ENCODE measurements at regions not wholly inside any gene's neighbourhood (a gene's known extent, or its start where the extent isn't known, plus 50 kb on each side); places are given as distances from the start of the nearest gene placed in this dataset.

DNA sequence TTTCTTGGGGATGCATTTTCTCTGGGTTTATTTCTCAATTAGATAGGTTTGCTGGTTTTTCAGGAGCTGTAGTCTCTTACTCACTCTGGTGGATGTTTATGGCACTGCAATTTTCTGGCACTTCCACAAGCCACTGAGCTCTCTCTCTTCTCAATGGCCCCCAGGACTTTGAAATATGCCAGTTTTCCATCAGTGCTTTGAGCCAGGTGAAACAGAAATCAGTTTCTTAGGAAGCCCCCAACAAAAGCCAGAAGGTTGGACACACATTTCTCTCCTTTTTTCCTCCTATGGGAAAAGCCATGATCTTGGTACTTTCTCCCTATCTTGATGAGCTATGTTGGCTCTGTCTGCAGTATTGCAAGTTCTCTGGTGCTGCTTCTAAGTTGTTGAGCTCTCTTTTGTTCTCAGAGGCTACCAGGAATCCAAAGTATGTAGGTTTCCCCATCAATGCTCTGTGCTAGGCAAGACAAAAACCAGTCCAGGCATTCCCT, 90.7 kb upstream of the SMIM36 start:
- DNase-seq: no peak
- Histone ChIP-seq H3K4me1 (ENCODE audit: insufficient read depth) (no peaks in the 10 kb centered on the region), H3K27me3 (no peaks in the 10 kb centered on the region), H3K27ac (no peak overlapping the region), H3K9me3 (no peaks in the 10 kb centered on the region), H3K4me3 (no peak overlapping the region), H3K36me3 (no peaks in the 10 kb centered on the region)
- TF ChIP-seq, protein P1, sequence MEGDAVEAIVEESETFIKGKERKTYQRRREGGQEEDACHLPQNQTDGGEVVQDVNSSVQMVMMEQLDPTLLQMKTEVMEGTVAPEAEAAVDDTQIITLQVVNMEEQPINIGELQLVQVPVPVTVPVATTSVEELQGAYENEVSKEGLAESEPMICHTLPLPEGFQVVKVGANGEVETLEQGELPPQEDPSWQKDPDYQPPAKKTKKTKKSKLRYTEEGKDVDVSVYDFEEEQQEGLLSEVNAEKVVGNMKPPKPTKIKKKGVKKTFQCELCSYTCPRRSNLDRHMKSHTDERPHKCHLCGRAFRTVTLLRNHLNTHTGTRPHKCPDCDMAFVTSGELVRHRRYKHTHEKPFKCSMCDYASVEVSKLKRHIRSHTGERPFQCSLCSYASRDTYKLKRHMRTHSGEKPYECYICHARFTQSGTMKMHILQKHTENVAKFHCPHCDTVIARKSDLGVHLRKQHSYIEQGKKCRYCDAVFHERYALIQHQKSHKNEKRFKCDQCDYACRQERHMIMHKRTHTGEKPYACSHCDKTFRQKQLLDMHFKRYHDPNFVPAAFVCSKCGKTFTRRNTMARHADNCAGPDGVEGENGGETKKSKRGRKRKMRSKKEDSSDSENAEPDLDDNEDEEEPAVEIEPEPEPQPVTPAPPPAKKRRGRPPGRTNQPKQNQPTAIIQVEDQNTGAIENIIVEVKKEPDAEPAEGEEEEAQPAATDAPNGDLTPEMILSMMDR (IDR thresholded peaks at IDR 0.05): peak in 1 of 3 donors; percentile 37
- TF ChIP-seq POLR2A (IDR thresholded peaks at IDR 0.05) (no peak), EP300 (IDR thresholded peaks at IDR 0.05) (no peak)
- intact Hi-C loops (cut with DNase I): no loop called here

DNA sequence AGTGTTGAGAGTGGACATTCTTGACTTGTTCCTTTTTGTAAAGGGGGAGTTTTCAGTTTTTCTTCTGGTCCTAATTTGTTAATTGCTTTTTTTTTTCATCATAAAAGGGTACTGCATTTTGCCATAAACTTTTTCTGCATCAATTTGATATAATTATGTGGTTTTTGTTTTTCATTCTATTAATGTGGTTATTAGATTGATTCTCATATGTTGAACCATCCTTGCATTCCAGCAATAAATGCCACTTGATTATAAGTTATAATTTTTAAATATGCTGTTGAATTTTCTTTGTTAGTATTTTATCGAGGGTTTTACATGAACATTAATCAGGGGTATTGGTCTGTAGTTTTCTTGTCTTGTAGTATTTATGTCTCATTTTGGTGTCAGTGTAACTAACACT, 87.2 kb upstream of the SMIM36 start:
- H3K4me1 ChIP-seq (ENCODE audit: insufficient read depth): no peaks in the 10 kb centered on the region
- no peak for TF ChIP-seq POLR2A (IDR thresholded peaks at IDR 0.05)
- no peak for TF ChIP-seq EP300 (IDR thresholded peaks at IDR 0.05)
- TF ChIP-seq, protein P1 (IDR thresholded peaks at IDR 0.05): no peak
- H3K27me3 ChIP-seq: no peaks in the 10 kb centered on the region
- H3K9me3 ChIP-seq: no peaks in the 10 kb centered on the region
- H3K4me3 ChIP-seq: no peak overlapping the region
- WGBS, 3 donors: 97 to 98% (median 98%) methylated on average over 1 of the region's 1 CpG
- no peak overlapping the region for H3K27ac ChIP-seq
- intact Hi-C loops (cut with DNase I): no loop called here
- DNase-seq: no peak
- no peaks in the 10 kb centered on the region for H3K36me3 ChIP-seq

DNA sequence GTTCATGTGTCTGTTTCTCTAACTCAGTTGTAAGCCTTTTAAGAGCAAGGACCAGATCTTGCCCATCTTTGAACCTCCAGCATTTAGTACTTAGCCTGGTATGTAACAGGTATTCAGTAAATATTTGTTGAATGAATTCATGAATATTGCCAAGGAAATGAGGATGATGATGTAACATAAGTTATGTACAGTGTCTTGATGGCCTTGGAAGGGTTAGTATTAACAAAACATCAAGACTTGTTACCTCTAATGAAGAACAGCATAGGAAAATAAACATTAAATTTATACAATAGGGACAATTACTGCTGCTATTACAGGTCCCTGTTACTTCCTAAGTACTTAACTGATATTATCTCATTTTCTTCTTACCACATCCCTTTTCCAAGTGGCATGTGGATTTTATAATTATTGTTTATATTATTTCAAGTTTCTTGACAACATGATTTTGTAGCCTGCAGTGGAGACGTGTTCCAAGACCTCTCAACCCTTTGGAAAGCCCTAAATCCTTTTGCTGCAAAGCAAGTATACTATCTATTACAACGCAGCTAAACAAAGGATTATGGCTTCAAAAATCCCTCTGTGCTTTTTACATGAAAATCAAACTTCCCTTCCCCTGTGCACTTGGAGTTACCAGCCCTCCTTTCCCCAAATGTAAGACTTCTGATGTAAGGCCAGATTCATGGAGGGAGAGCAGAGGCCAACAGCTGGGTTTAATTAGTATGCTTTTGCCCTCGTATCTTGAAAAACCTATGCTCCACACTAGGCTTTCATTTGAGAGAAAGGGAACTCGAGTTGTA, 77.4 kb upstream of the SMIM36 start:
- H3K4me3 ChIP-seq: no peak overlapping the region
- peak overlapping the region in 1 of 2 donors; percentile 47 for H3K27ac ChIP-seq
- DNase-seq: no peak
- H3K27me3 ChIP-seq: no peaks in the 10 kb centered on the region
- H3K36me3 ChIP-seq: no peaks in the 10 kb centered on the region
- peaks cover 11% of the 10 kb centered on the region for H3K4me1 ChIP-seq (ENCODE audit: insufficient read depth)
- WGBS, 3 donors: 12 to 20% (median 16%) methylated on average over 4 of the region's 4 CpGs
- intact Hi-C loops (cut with DNase I): no loop called here
- no peak for TF ChIP-seq POLR2A (IDR thresholded peaks at IDR 0.05)
- TF ChIP-seq, protein P1 (IDR thresholded peaks at IDR 0.05): no peak
- TF ChIP-seq EP300 (IDR thresholded peaks at IDR 0.05): no peak
- no peaks in the 10 kb centered on the region for H3K9me3 ChIP-seq

DNA sequence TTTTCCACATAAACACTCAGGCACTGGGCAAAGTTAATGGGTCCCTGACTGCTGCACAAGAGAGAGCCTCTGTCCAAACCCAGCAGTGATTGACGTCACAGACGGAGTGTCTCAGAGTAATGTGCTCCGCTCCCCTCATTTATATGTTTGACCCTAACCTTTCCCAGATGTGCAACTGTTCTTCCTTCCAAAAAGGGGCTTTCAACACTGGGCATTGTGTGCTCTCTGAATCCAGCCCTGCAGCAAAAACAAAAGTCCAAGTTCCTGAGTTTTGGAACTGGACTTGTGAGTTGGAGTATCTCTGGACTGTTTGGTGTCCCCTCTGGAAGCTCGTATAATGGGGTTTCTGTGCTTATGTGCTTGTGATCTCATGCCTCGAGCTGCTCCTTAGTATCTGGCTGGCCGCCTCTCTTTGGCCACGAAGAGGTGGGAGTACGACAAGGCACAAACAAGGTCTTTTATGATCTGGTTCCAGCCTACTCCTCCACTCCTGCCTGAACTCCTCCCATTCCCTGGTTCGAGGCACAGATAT, 76.4 kb upstream of the SMIM36 start:
- Histone ChIP-seq H3K27ac (peak overlapping the region in 1 of 2 donors; percentile 47), H3K4me1 (ENCODE audit: insufficient read depth) (peaks cover 11% of the 10 kb centered on the region), H3K27me3 (no peaks in the 10 kb centered on the region), H3K9me3 (no peaks in the 10 kb centered on the region), H3K4me3 (no peak overlapping the region), H3K36me3 (no peaks in the 10 kb centered on the region)
- DNase-seq: peak in 3 of 5 donors; percentile 46 to 60 (median 59)
- intact Hi-C loops (cut with DNase I): no loop called here
- 35 to 45% (median 38%) methylated on average over 9 of the region's 9 CpGs for WGBS, 3 donors
- TF ChIP-seq POLR2A (IDR thresholded peaks at IDR 0.05) (no peak), EP300 (IDR thresholded peaks at IDR 0.05) (no peak)
- TF ChIP-seq, protein P1 (IDR thresholded peaks at IDR 0.05): no peak
